A549 (cell line): ENCODE measurements at regions not wholly inside any gene's neighbourhood (a gene's known extent, or its start where the extent isn't known, plus 50 kb on each side); places are given as distances from the start of the nearest gene placed in this dataset.

ENCODE experiments used
- ATAC-seq, 2 experiments: fragments of 200-7000 bp in 1 of 2; fragments of >200 bp in 1 of 2; cut with Nextera tagmentation in 1 of 2; cut with Tn5 transposase in 1 of 2; 3 replicates each; pipeline versions ENCODE4 v1.8.0 to v1.9.1; 2018 to 2020; ENCODE audit warnings: mild to moderate bottlenecking in 1 of 2, moderate library complexity in 1 of 2
- CTCF ChIA-PET: fragments of 300-600 bp; sonication (Branson Sonifier 250); formaldehyde crosslinking; extraction: SDS; loops from one replicate; lab custom pipeline; 2021; ENCODE audit warnings: antibody characterized with exemption, inconsistent platforms; lab: Yijun Ruan, JAX
- POLR2A ChIA-PET: fragments of 350-600 bp; formaldehyde crosslinking; extraction: SDS; loops from one replicate; lab custom pipeline; 2021; ENCODE audit warnings: antibody characterized with exemption, inconsistent platforms; lab: Yijun Ruan, JAX
- DNase-seq, 2 experiments: peaks; one replicate each; pipeline versions ENCODE4 v3.0.0 to v3.0.0-alpha.2; 2011 to 2016; ENCODE audit warnings: low read depth in 1 of 2, low spot score in 1 of 2
- FAIRE-seq: peaks from 2 replicates; lab custom pipeline; 2011; peaks lifted over from hg19 to GRCh38; lab: Jason Lieb, UNC
- H3K27ac ChIP-seq, 2 experiments: fragments of >200 bp; sonication (Bioruptor Twin); formaldehyde crosslinking; 3 replicates each; pipeline ENCODE4 v1.5.1; 2016 to 2017
- H3K4me1 ChIP-seq: fragments of >200 bp; sonication (Bioruptor Twin); formaldehyde crosslinking; 3 replicates; pipeline ENCODE4 v1.6.1; 2016
- H3K4me2 ChIP-seq: fragments of >200 bp; sonication (Bioruptor Twin); formaldehyde crosslinking; 3 replicates; pipeline ENCODE4 v1.6.1; 2016
- H3K4me3 ChIP-seq: fragments of >200 bp; sonication (Bioruptor Twin); formaldehyde crosslinking; 3 replicates; pipeline ENCODE4 v1.5.1; 2016
- H3K9me3 ChIP-seq: fragments of >200 bp; sonication (Bioruptor Twin); formaldehyde crosslinking; 3 replicates; pipeline ENCODE4 v1.6.1; 2016
- BHLHE40 ChIP-seq: IDR thresholded peaks from 2 replicates; pipeline ENCODE4 v1.6.1; 2012; ENCODE audit warnings: low read depth, low read length, inconsistent platforms
- CBX2 ChIP-seq: fragments of 200-600 bp; sonication (generic); IDR thresholded peaks from 2 replicates; pipeline ENCODE4 v1.6.1; 2016; ENCODE audit warnings: low read depth, mild to moderate bottlenecking, borderline replicate concordance
- CEBPB ChIP-seq, 2 experiments: fragments of >200 bp in 1 of 2; sonication (Bioruptor Twin) in 1 of 2; formaldehyde crosslinking in 1 of 2; IDR thresholded peaks; 2 replicates each; pipeline ENCODE4 v1.6.1; 2012 to 2016
- EHF ChIP-seq: fragments of 250-450 bp; sonication (Bioruptor Pico); IDR thresholded peaks from 2 replicates; pipeline ENCODE4 v1.5.0; 2020; ENCODE audit warnings: mild to moderate bottlenecking
- EHMT2 ChIP-seq: fragments of 200-600 bp; sonication (generic); IDR thresholded peaks from 2 replicates; pipeline ENCODE4 v1.6.1; 2016; ENCODE audit warnings: antibody characterized with exemption, low read depth, mild to moderate bottlenecking, moderate library complexity
- ESRRA ChIP-seq: fragments of 150-350 bp; IDR thresholded peaks from 2 replicates; pipeline ENCODE4 v1.6.1; 2014; ENCODE audit warnings: mild to moderate bottlenecking, low read length, borderline replicate concordance
- FOSB ChIP-seq: fragments of 250-450 bp; sonication (Bioruptor Pico); IDR thresholded peaks from 2 replicates; pipeline ENCODE4 v1.5.0; 2020; ENCODE audit warnings: mild to moderate bottlenecking, moderate library complexity
- HDAC2 ChIP-seq: fragments of 200-600 bp; sonication (generic); IDR thresholded peaks from 2 replicates; pipeline ENCODE4 v1.6.1; 2016
- JUNB ChIP-seq: fragments of >200 bp; sonication (Bioruptor Twin); formaldehyde crosslinking; IDR thresholded peaks from 2 replicates; pipeline ENCODE4 v1.6.1; 2016
- KDM5A ChIP-seq: fragments of 200-600 bp; sonication (generic); IDR thresholded peaks from 2 replicates; pipeline ENCODE4 v1.6.1; 2016; ENCODE audit warnings: antibody characterized with exemption, mild to moderate bottlenecking
- MYC ChIP-seq: IDR thresholded peaks from 2 replicates; pipeline ENCODE4 v1.6.1; 2012; ENCODE audit warnings: mild to moderate bottlenecking, inconsistent platforms, low read length, improper control_type of control experiment, borderline replicate concordance
- NPAS2 ChIP-seq: fragments of 250-450 bp; sonication (Bioruptor Pico); IDR thresholded peaks from 2 replicates; pipeline ENCODE4 v1.8.0; 2022; ENCODE audit warnings: mild to moderate bottlenecking, moderate library complexity, borderline replicate concordance
- NR3C1 ChIP-seq: fragments of >200 bp; sonication (Bioruptor Twin); formaldehyde crosslinking; IDR thresholded peaks from 3 replicates; pipeline ENCODE4 v1.6.1; 2017
- POLR2A ChIP-seq: IDR thresholded peaks from 2 replicates; pipeline ENCODE4 v1.6.1; 2012; ENCODE audit warnings: mild to moderate bottlenecking, low read length
- RAD21 ChIP-seq, 2 experiments: fragments of >200 bp in 1 of 2; sonication (Bioruptor Twin) in 1 of 2; formaldehyde crosslinking in 1 of 2; IDR thresholded peaks in 1 of 2; conservative IDR thresholded peaks in 1 of 2; 2 replicates in 1 of 2; 3 replicates in 1 of 2; pipeline ENCODE4 v1.6.1; 2012 to 2018; ENCODE audit warnings: inconsistent platforms in 1 of 2
- RARB ChIP-seq: fragments of 250-450 bp; sonication (Bioruptor Pico); IDR thresholded peaks from 2 replicates; pipeline ENCODE4 v1.8.0; 2021; ENCODE audit warnings: mild to moderate bottlenecking, moderate library complexity
- RCOR1 ChIP-seq: fragments of 150-350 bp; IDR thresholded peaks from 2 replicates; pipeline ENCODE4 v1.6.1; 2014; ENCODE audit warnings: antibody characterized with exemption, low read length, low read depth
- RNF2 ChIP-seq: fragments of 200-600 bp; sonication (generic); IDR thresholded peaks from 2 replicates; pipeline ENCODE4 v1.6.1; 2016; ENCODE audit warnings: low read depth, mild to moderate bottlenecking, antibody characterized with exemption, moderate library complexity, borderline replicate concordance
- SREBF2 ChIP-seq: fragments of 450-650 bp; IDR thresholded peaks from 2 replicates; pipeline ENCODE4 v1.6.1; 2014; ENCODE audit warnings: mild to moderate bottlenecking, moderate library complexity
- TFCP2L1 ChIP-seq: fragments of 250-450 bp; sonication (Bioruptor Pico); IDR thresholded peaks from 2 replicates; pipeline ENCODE4 v1.5.0; 2021; ENCODE audit warnings: mild to moderate bottlenecking
- USF2 ChIP-seq: fragments of 450-650 bp; IDR thresholded peaks from 2 replicates; pipeline ENCODE4 v1.6.1; 2014; ENCODE audit warnings: antibody characterized with exemption
- ZC3H11A ChIP-seq: fragments of 450-650 bp; IDR thresholded peaks from 2 replicates; pipeline ENCODE4 v1.6.1; 2014; ENCODE audit warnings: antibody characterized with exemption, mild to moderate bottlenecking
- ZFP36 ChIP-seq: fragments of 450-650 bp; IDR thresholded peaks from 2 replicates; pipeline ENCODE4 v1.6.1; 2014; ENCODE audit warnings: borderline replicate concordance; ENCODE audit not compliant: partially characterized antibody
- WGBS: methylation state at CpG from one replicate; pipeline ENCODE4 v1.1.6; 2017; ENCODE audit errors: missing lambda C conversion rate; 5-methylcytosine and 5-hydroxymethylcytosine counted together
- TF ChIP-seq, protein P1 (sequence below): fragments of 250-450 bp; sonication (Bioruptor Pico); IDR thresholded peaks from 2 replicates; pipeline ENCODE4 v1.5.0; 2021; ENCODE audit warnings: mild to moderate bottlenecking, moderate library complexity, borderline replicate concordance
- TF ChIP-seq, protein P2 (sequence below): fragments of >200 bp; sonication (Bioruptor Twin); formaldehyde crosslinking; IDR thresholded peaks from 3 replicates; pipeline ENCODE4 v1.6.1; 2016
- TF ChIP-seq, protein P3 (sequence below): IDR thresholded peaks from 2 replicates; pipeline ENCODE4 v1.6.1; 2012

- no peaks in the 10 kb centered on the region for H3K4me1 ChIP-seq
- H3K27ac ChIP-seq, result no peak overlapping the region
- ATAC-seq (no peak), FAIRE-seq (no peak), DNase-seq (no peak)
- H3K4me2 ChIP-seq, result no peak overlapping the region
- ChIA-PET POLR2A (no interaction called here), CTCF (no interaction called here)
- no peaks in the 10 kb centered on the region for H3K9me3 ChIP-seq
- WGBS, result 32% methylated on average over 2 of the region's 2 CpGs
- H3K4me3 ChIP-seq, result no peak overlapping the region
- TF ChIP-seq, protein P1, sequence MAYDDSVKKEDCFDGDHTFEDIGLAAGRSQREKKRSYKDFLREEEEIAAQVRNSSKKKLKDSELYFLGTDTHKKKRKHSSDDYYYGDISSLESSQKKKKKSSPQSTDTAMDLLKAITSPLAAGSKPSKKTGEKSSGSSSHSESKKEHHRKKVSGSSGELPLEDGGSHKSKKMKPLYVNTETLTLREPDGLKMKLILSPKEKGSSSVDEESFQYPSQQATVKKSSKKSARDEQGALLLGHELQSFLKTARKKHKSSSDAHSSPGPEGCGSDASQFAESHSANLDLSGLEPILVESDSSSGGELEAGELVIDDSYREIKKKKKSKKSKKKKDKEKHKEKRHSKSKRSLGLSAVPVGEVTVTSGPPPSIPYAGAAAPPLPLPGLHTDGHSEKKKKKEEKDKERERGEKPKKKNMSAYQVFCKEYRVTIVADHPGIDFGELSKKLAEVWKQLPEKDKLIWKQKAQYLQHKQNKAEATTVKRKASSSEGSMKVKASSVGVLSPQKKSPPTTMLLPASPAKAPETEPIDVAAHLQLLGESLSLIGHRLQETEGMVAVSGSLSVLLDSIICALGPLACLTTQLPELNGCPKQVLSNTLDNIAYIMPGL (CRISPR knock-in tag), result no peak
- TF ChIP-seq RCOR1 (no peak), RAD21 (conservative IDR thresholded peaks at IDR 0.05 in 1 of 2, IDR thresholded peaks at IDR 0.05 in 1 of 2) (no peak), EHMT2 (no peak), EHF (CRISPR knock-in tag) (no peak), BHLHE40 (no peak), HDAC2 (no peak), RARB (no peak), NR3C1 (no peak), ZFP36 (no peak), JUNB (no peak), TFCP2L1 (CRISPR knock-in tag) (no peak), POLR2A (no peak), USF2 (no peak), FOSB (CRISPR knock-in tag) (no peak)
- TF ChIP-seq, protein P2, sequence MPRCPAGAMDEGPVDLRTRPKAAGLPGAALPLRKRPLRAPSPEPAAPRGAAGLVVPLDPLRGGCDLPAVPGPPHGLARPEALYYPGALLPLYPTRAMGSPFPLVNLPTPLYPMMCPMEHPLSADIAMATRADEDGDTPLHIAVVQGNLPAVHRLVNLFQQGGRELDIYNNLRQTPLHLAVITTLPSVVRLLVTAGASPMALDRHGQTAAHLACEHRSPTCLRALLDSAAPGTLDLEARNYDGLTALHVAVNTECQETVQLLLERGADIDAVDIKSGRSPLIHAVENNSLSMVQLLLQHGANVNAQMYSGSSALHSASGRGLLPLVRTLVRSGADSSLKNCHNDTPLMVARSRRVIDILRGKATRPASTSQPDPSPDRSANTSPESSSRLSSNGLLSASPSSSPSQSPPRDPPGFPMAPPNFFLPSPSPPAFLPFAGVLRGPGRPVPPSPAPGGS, result no peak
Measured at GRCh38 chr6:21438986-21439352, 154.6 kb upstream of the SOX4 start.

- POLR2A ChIA-PET, result no interaction called here
- H3K4me2 ChIP-seq, result no peak overlapping the region
- no peaks in the 10 kb centered on the region for H3K4me1 ChIP-seq
- DNase-seq (no peak), ATAC-seq (no peak), FAIRE-seq (no peak)
- 83% methylated on average over 6 of the region's 6 CpGs for WGBS
- H3K4me3 ChIP-seq, result no peak overlapping the region
- CTCF ChIA-PET, result no interaction called here
- no peaks in the 10 kb centered on the region for H3K9me3 ChIP-seq
- no peak overlapping the region for H3K27ac ChIP-seq
- TF ChIP-seq EHMT2 (no peak), RNF2 (no peak), SREBF2 (no peak), RCOR1 (no peak), CEBPB (IDR thresholded peaks at IDR 0.05) (no peak), ZC3H11A (no peak), HDAC2 (no peak), KDM5A (no peak), NR3C1 (no peak), CBX2 (no peak), TFCP2L1 (CRISPR knock-in tag) (no peak), MYC (no peak), USF2 (no peak), ESRRA (no peak), NPAS2 (CRISPR knock-in tag) (no peak)
- TF ChIP-seq, protein P3, sequence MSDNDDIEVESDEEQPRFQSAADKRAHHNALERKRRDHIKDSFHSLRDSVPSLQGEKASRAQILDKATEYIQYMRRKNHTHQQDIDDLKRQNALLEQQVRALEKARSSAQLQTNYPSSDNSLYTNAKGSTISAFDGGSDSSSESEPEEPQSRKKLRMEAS, result no peak
Measured at GRCh38 chr6:21441386-21441785, 152.2 kb upstream of the SOX4 start.
